C4-2B (cell line): ENCODE measurements at regions not wholly inside any gene's neighbourhood (a gene's known extent, or its start where the extent isn't known, plus 50 kb on each side); places are given as distances from the start of the nearest gene placed in this dataset.
"Not testable (repeated sequence)": the region's sequence is repeated elsewhere in the genome, so short reads cannot be mapped to it uniquely, and the experiment has no call there.

Experiments used
- CTCF ChIP-seq: fragments of 450-650 bp; conservative IDR thresholded peaks from 2 replicates; pipeline ENCODE4 v1.5.1; 2017; ENCODE audit warnings: mild to moderate bottlenecking
- ZFX ChIP-seq: fragments of 450-650 bp; IDR thresholded peaks from 2 replicates; pipeline ENCODE4 v1.6.1; 2017

GRCh38 chr12:80003744-80004143, 68.8 kb upstream of the PPP1R12A start:
- not testable (repeated sequence) for TF ChIP-seq CTCF, ZFX
